HG03159 (cell line): ENCODE measurements at regions not wholly inside any gene's neighbourhood (a gene's known extent, or its start where the extent isn't known, plus 50 kb on each side); places are given as distances from the start of the nearest gene placed in this dataset.
"Not testable (repeated sequence)": the region's sequence is repeated elsewhere in the genome, so short reads cannot be mapped to it uniquely, and the experiment has no call there.

ENCODE experiments used
- ATAC-seq: cut with Tn5 transposase; IDR thresholded peaks from one replicate; pipeline ENCODE4 v1.9.1; 2021; ENCODE audit warnings: mild to moderate bottlenecking, moderate library complexity; ENCODE audit not compliant: unreplicated experiment

- ATAC-seq = no peak
Observed at GRCh38 chr4:122973465-122973864, 51.1 kb upstream of the NUDT6 start.

GRCh38 chr4:122976111-122976510 is 53.7 kb upstream of the NUDT6 start:
- no peak for ATAC-seq

- no peak for ATAC-seq
Observed at GRCh38 chr4:122977103-122977502, 54.7 kb upstream of the NUDT6 start.

- no peak for ATAC-seq
Observed at GRCh38 chr4:122978109-122978508, 55.7 kb upstream of the NUDT6 start.

- ATAC-seq = no peak
Observed at GRCh38 chr4:122978789-122979188, 56.4 kb upstream of the NUDT6 start.

- no peak for ATAC-seq
Observed at GRCh38 chr4:122980860-122981259, 58.5 kb upstream of the NUDT6 start.

- ATAC-seq = no peak
Observed at GRCh38 chr4:122988696-122989095, 66.3 kb upstream of the NUDT6 start.

- no peak for ATAC-seq
Observed at GRCh38 chr4:122990891-122991290, 68.5 kb upstream of the NUDT6 start.

- ATAC-seq = no peak
Observed at GRCh38 chr4:122992057-122992456, 69.7 kb upstream of the NUDT6 start.

- ATAC-seq = no peak
Observed at GRCh38 chr4:122992641-122993040, 70.2 kb upstream of the NUDT6 start.

GRCh38 chr4:122996350-122996749 is 74.0 kb upstream of the NUDT6 start:
- no peak for ATAC-seq

- no peak for ATAC-seq
Observed at GRCh38 chr4:122997463-122998101, 75.2 kb upstream of the NUDT6 start.

- ATAC-seq = not testable (repeated sequence)
Observed at GRCh38 chr4:123004079-123004478, 81.7 kb upstream of the NUDT6 start.

GRCh38 chr4:123005126-123005525 is 82.7 kb upstream of the NUDT6 start:
- not testable (repeated sequence) for ATAC-seq

GRCh38 chr4:123007679-123008078 is 85.3 kb upstream of the NUDT6 start:
- ATAC-seq = no peak

GRCh38 chr4:123012416-123012815 is 90.0 kb upstream of the NUDT6 start:
- ATAC-seq = not testable (repeated sequence)

GRCh38 chr4:123014038-123014437 is 91.6 kb upstream of the NUDT6 start:
- no peak for ATAC-seq

GRCh38 chr4:123017078-123017477 is 94.7 kb upstream of the NUDT6 start:
- no peak for ATAC-seq

- ATAC-seq = no peak
Observed at GRCh38 chr4:123017636-123018395, 95.4 kb upstream of the NUDT6 start.

- no peak for ATAC-seq
Observed at GRCh38 chr4:123018396-123018775, 96.0 kb upstream of the NUDT6 start.

GRCh38 chr4:123020285-123020684 is 97.9 kb upstream of the NUDT6 start:
- no peak for ATAC-seq

- no peak for ATAC-seq
Observed at GRCh38 chr4:123023647-123024046, 101.2 kb upstream of the NUDT6 start.

GRCh38 chr4:123024710-123025109 is 102.3 kb upstream of the NUDT6 start:
- ATAC-seq = no peak
